Heart left ventricle (tissue), 13 donors: ENCODE measurements at regions not wholly inside any gene's neighbourhood (a gene's known extent, or its start where the extent isn't known, plus 50 kb on each side); places are given as distances from the start of the nearest gene placed in this dataset.

ENCODE experiments used
- CTCF ChIP-seq, 12 donors: fragments of 200-600 bp; sonication (generic) in 4 of 12; IDR thresholded peaks; one replicate each; pipeline versions ENCODE4 v1.5.0 to v1.8.0; 2018 to 2022; ENCODE audit warnings: antibody characterized with exemption in 12 of 12, mild to moderate bottlenecking in 5 of 12
- POLR2A ChIP-seq, 2 donors: fragments of 450-650 bp; IDR thresholded peaks; one replicate each; pipeline ENCODE4 v1.6.1; 2017; ENCODE audit warnings: antibody characterized with exemption in 2 of 2, mild to moderate bottlenecking in 2 of 2, moderate library complexity in 2 of 2
- donor health status: ischemic (EF 13 %, LVEDD 7.1; RV severe dilation, severe dysfunction).
- donor health status: DM: no; HTN: yes; CAD: no.
- donor health status: DM: no; HTN: no; CAD: no.
- donor health status: ischemic (EF 25% LVEDD 6.9; RV normal size, moderate dysfunction).
- donor health status: ischemic (EF 25% LVEDD 5.7; RV mildly dilated, moderate dysfunction).
- donor health status: ischemic (EF 35%, LVEDD 5.7; RV mildly dilated, moderate dysfunction).
- donor health status: nonischemic (EF 11% LVEDD 7.7; RV severe dilation, severe dysfunction).
- donor health status: DM: yes; HTN: yes; CAD: no.
- donor health status: PGD.
- donor health status: ischemic (EF 29% LVEDD 5.4; RV normal size, mild dysfunction).
- donor health status: nonischemic (EF 23%, LVEDD 6.1; RV moderate dilation, normal function).

DNA sequence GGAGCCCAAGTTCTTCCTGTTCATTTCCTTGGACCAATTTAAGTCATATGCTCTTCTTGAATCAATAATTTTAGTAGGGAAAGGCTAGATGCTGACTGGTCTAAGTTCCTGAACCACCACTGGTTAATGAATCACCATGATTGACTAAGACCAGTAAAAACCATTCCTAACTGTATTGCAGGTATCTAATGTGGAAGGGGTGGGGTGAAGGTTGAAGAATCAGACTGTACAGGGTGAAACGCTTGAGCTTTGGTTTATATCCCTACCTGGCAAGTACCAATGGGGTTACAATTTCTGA is 100.1 kb downstream of the DYRK2 start:
- TF ChIP-seq CTCF (IDR thresholded peaks at IDR 0.05) (no peak), POLR2A (IDR thresholded peaks at IDR 0.05) (no peak)
